ENCODE measurements at regions not wholly inside any gene's neighbourhood (a gene's known extent, or its start where the extent isn't known, plus 50 kb on each side); places are given as distances from the start of the nearest gene placed in this dataset.
"Not testable (repeated sequence)": the region's sequence is repeated elsewhere in the genome, so short reads cannot be mapped to it uniquely, and the experiment has no call there.

DNA sequence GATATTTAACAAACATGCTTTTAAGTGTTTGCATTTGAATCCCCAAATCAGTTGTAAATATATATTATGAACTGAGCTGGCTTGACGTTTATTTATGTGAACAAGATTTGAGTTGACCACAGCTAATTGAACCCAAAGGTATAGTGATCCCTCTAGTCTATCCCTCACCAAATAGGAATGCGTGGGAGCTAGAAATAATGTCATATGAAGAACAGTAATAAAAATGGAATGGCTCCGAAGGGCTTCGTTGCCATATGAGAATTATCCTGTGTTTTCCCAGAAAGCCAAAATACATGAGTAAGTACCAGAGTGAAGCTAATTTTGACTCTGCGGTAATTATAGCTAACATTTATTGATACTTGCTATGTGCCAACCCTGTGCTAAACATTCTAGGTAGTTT is 142.7 kb downstream of the ADCYAP1 start:
- no peak for DNase-seq

DNA sequence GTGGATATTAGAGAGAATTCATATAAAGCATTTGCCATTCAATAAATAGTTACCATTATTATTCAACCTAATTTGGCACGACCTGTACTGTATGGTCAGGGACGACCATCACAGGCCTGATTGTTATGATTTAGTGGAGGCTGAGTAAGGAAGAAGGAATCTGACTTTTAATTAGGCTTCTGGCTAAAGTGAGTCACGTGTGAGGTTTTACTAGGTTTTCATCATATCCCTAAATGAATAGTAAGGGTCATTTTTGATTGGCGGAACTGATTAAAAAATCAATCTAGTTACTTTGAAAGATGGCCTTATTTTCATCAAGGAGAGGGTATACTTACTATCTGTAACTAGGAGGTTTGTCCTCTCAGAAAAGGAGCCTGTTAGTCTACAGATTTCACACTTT is 143.4 kb downstream of the ADCYAP1 start:
- DNase-seq: no peak

- DNase-seq: no peak
Measured at GRCh38 chr18:1049173-1049572, 144.5 kb downstream of the ADCYAP1 start.

DNA sequence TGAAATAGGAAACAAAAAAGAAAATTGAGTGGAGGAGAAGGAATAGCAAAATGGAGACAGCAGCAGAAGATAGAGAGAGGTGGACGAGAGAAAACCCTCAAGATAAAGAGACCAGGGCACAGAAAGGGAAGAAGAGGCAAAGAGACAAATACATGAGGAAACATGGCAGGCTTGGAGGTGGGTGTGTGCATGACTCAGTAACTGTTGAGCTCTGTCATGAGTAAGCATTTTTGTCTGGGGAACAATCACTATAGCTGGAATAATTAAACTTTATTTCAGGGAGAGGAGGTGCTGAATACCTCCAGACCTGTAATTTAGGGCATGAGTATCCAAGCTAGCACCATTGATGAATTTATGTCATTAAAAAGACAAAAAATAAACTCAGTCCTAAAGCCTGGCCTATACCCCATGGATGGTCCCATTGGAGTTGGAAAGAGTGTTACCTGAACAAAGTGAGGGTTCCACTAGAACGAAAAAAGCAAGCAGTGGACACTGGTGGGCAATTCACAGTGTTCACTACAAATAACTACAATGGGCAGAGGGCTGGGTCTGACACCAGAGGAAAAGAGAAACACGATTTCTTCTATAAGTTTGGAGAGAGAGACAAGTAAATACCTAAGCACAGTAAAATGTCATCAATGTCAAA is 145.5 kb downstream of the ADCYAP1 start:
- DNase-seq: no peak

DNA sequence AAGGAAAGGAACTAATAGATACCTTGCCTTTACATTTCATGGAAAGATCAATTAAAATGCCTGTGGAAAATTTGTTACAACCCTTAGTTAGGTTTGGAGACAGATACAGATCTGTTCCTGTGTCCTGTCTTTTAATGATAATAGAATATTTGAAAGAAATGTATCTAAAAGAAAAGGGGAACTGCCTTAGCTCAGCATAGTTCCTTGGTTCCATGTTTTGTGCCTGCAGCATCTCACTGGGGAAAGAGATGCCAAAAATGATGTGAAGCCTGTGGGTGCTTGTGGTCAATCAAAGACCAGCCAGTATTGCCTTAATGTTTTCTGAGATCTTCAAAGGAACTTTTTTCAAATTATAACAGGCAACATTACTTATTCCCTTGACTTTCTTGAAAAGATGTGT is 147.6 kb downstream of the ADCYAP1 start:
- DNase-seq: no peak

- no peak for DNase-seq
Measured at GRCh38 chr18:1053331-1054315, 149.0 kb downstream of the ADCYAP1 start.

GRCh38 chr18:1056404-1056803 is 151.7 kb downstream of the ADCYAP1 start:
- DNase-seq: no peak

DNA sequence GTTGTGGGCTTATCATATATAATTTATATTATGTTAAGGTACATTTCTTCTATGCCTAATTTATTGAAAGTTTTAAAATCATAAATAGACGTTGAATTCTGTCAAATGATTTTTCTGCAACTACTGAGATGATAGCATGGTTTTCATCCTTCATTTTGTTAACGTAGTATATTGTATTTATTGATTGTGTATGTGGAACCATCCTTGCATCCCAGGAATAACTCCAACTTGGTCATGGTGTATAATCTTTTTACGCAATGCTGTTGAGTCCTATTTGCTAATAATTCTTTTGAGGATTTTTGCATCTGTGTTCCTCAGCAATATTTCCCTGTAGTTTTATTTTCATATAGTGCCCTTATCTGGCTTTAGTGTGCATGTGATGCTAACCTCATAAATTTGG is 152.7 kb downstream of the ADCYAP1 start:
- DNase-seq: no peak

DNA sequence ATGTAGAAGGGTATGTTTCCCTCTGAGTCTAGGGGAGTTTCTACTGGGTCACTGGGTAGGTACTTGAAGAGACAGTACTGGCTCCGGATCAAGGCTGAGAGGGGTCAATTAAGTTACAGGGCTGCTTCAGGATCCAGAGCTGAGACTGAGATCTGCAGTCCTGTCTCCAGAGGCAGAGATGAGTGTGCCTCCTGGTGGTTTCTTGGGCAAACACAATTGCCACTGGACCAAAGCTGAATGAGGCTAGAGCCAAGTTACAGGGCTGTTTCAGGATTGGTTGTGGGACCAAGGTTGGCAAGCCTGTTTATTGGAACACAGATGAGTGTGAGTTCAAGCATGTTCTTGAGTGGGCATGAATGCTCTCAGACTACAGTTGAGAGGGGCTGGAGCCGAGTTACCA is 157.9 kb downstream of the ADCYAP1 start:
- no peak for DNase-seq

DNA sequence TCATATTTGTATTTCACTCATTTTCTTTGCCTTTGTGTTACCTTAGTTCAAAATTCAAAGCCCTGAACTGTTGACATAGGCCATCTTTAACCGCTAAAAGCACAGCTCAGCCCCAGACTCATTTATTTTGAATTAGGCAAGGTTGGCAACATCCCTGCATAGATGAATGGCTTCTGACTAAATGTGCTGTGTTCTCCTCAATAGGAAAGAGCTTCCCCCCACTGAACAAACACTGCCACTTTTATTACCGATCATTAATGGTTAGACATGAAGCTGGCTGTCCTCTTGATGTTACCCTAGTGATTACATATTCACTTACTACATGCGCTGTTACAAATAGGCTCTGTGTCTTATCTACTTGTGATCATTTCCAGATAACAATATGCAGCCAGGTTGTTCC is 170.7 kb downstream of the ADCYAP1 start:
- no peak for DNase-seq

- DNase-seq: no peak
Measured at GRCh38 chr18:1075876-1076275, 171.2 kb downstream of the ADCYAP1 start.

DNA sequence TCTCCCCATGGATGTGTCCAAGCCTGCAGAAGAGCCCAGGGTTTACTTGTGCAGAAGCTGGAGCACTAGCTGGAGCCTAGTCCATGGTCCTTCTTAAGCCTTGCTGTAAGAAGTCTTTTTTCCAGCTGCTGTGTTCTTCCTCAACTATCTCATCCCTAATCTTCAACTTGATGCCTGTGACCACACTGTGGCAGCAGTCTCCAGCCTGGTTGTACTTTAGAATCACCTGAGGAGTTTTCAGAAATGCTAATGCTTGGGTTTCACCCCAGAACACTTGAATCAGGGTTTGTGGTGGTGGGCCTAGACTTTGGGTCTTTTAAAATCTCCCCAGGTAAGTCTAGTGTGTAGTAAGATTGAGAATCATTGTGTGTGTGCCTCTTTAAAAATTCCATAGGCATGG is 173.6 kb downstream of the ADCYAP1 start:
- DNase-seq: no peak

- not testable (repeated sequence) for DNase-seq
Measured at GRCh38 chr18:1083675-1084074, 179.0 kb downstream of the ADCYAP1 start.

DNA sequence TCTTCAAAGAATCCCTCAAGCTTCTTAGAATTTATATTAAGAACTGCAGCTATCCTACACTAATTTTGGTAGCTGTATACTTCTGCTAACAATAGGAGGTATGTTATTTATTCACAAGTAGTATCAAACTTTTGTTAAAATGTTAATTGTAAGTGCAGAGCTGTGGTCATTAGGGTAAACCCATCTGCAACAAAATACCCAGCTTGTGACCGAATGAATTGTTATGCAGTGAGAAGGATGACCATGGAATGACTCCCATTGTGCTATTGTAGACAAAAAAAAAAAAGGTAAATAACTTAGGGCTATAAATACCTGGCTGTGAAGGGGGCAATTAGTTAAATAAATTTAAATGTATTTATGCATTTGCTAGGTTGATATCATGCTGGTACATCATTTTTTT is 186.1 kb downstream of the ADCYAP1 start:
- DNase-seq: no peak

DNA sequence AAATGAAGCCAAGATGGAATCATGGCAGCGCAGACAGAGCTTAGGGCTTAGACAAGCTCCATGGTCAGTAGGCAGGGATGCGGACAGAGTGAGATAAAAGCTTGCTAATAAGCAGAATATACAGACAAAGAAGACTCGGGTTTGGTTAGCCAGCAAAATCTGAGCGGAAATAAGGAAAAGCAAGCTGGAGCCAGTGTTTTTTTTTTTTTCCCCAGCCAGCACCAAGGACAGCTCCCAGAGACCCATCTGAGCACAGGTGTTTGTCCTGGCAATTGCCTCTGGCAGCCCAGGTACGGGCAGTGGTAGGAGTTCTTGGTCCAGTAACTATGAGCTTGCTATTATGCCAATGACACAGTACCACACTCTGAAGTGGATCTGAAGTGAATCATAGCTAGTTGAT is 187.6 kb downstream of the ADCYAP1 start:
- no peak for DNase-seq

GRCh38 chr18:1094409-1094808 is 189.7 kb downstream of the ADCYAP1 start:
- no peak for DNase-seq

- DNase-seq: not testable (repeated sequence)
Measured at GRCh38 chr18:1097991-1098735, 193.5 kb downstream of the ADCYAP1 start.

- DNase-seq: no peak
Measured at GRCh38 chr18:1102848-1103247, 198.2 kb downstream of the ADCYAP1 start.

- no peak for DNase-seq
Measured at GRCh38 chr18:1103537-1103936, 198.9 kb downstream of the ADCYAP1 start.

DNA sequence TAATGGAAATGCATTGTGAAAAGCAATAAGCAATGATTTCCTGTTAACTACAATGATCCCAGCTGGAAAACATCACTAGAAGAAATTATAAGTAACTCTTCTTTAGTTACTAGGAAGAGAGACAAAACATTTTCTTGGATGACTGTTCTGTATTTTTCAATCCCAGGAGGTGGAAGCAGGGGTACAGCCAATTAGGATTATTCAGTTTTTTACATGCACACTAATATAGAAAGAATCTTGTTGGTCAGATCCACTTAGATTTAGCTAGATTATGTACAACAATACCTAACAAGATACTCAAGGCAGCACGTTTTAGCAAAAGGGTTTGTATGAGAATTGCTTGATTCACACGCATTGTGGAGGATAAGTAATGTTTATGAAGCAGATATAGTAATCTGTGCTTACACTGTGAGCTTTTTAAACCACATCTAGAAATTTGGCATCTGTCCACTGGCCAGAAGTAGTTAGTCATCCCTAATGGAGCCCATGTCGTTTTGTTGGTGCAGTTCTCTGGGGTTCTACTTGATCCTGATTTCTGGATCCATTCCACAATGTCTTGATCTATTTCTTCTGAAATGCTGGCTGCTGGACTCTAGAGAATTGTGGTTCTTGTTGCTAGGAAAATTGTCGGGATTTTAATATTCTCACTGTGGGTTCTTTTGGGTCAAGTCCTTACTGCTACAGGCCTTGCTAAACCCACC is 199.7 kb downstream of the ADCYAP1 start:
- DNase-seq: no peak

GRCh38 chr18:1124495-1124894 is 219.8 kb downstream of the ADCYAP1 start:
- no peak for DNase-seq

GRCh38 chr18:1133541-1133940 is 228.9 kb downstream of the ADCYAP1 start:
- DNase-seq: no peak

- no peak for DNase-seq
Measured at GRCh38 chr18:1147730-1148129, 243.1 kb downstream of the ADCYAP1 start.

Data from stimulated activated CD4-positive, alpha-beta T cell treated with anti-CD3 and anti-CD28 coated beads, Interleukin-4, amount 100 ng/mL, for 1 hour (primary cell).